GM12878 (cell line): ENCODE measurements at regions not wholly inside any gene's neighbourhood (a gene's known extent, or its start where the extent isn't known, plus 50 kb on each side); places are given as distances from the start of the nearest gene placed in this dataset.

ENCODE experiments used
- ATAC-seq: fragments of 200-7000 bp; cut with Tn5 transposase; 3 replicates; pipeline ENCODE4 v1.9.1; 2020; ENCODE audit warnings: mild to moderate bottlenecking, moderate library complexity
- BruUV-seq: library from RNA; stranded (reverse); fragments of 400-500 nt; replicated peaks from 2 replicates; lab custom pipeline; 2021; lab: Mats Ljungman, UMichigan
- CTCF ChIA-PET: fragments of 300-600 bp; sonication (Branson Sonifier 250); formaldehyde crosslinking; extraction: SDS; loops from one replicate; lab custom pipeline; 2021; ENCODE audit warnings: inconsistent platforms; lab: Yijun Ruan, JAX
- POLR2A ChIA-PET: fragments of 350-600 bp; formaldehyde crosslinking; extraction: SDS; loops from one replicate; lab custom pipeline; 2021; ENCODE audit warnings: inconsistent platforms; lab: Charles Lee
- RAD21 ChIA-PET: fragments of 300-600 bp; sonication (Branson Sonifier 250); formaldehyde crosslinking; loops from one replicate; lab custom pipeline; 2023; ENCODE audit warnings: antibody characterized with exemption; ENCODE audit not compliant: unreplicated experiment; lab: Charles Lee
- SMC1A ChIA-PET: fragments of 300-600 bp; sonication (Branson Sonifier 250); formaldehyde crosslinking; loops from one replicate; lab custom pipeline; 2023; ENCODE audit not compliant: unreplicated experiment, uncharacterized antibody; lab: Charles Lee
- DNase-seq: peaks from one replicate; pipeline ENCODE4 v3.0.0-alpha.2; 2011; ENCODE audit warnings: low read depth, low spot score
- FAIRE-seq: peaks from 3 replicates; lab custom pipeline; 2011; peaks lifted over from hg19 to GRCh38; lab: Jason Lieb, UNC
- H2AFZ ChIP-seq: 2 replicates; pipeline ENCODE4 v1.6.0; 2011; ENCODE audit warnings: low read depth, low read length, control low read depth; ENCODE audit not compliant: control insufficient read depth
- H3K27ac ChIP-seq: 2 replicates; pipeline ENCODE4 v1.5.1; 2011; ENCODE audit warnings: control low read depth; ENCODE audit not compliant: control insufficient read depth, insufficient read depth
- H3K27me3 ChIP-seq, 2 experiments: replicated peaks in 1 of 2; 2 replicates each; pipeline versions ENCODE4 v1.6.0 to v1.6.1; 2011; ENCODE audit warnings: low read length in 1 of 2; ENCODE audit not compliant: control insufficient read depth in 2 of 2, insufficient read depth in 2 of 2
- H3K36me3 ChIP-seq, 2 experiments: 2 replicates each; pipeline ENCODE4 v1.5.1; 2011; ENCODE audit warnings: low read length in 1 of 2; ENCODE audit not compliant: control insufficient read depth in 2 of 2, insufficient read depth in 2 of 2
- H3K4me1 ChIP-seq: 2 replicates; pipeline ENCODE4 v1.6.1; 2011; ENCODE audit warnings: mild to moderate bottlenecking, low read length, moderate library complexity, mixed read lengths; ENCODE audit not compliant: control insufficient read depth, insufficient read depth
- H3K4me2 ChIP-seq: 2 replicates; pipeline ENCODE4 v1.6.0; 2011; ENCODE audit warnings: control low read depth; ENCODE audit not compliant: control insufficient read depth, insufficient read depth
- H3K4me3 ChIP-seq: fragments of 200-600 bp; sonication (generic); 2 replicates; pipeline ENCODE4 v1.5.1; 2016
- H3K79me2 ChIP-seq: 2 replicates; pipeline ENCODE4 v1.6.0; 2011; ENCODE audit warnings: low read length; ENCODE audit not compliant: control insufficient read depth, insufficient read depth
- H3K9ac ChIP-seq: 2 replicates; pipeline ENCODE4 v1.8.0; 2011; ENCODE audit warnings: low read length, control low read depth, mixed read lengths; ENCODE audit not compliant: control insufficient read depth, insufficient read depth
- H3K9me3 ChIP-seq: replicated peaks from 3 replicates; pipeline ENCODE4 v1.5.1; 2011; ENCODE audit warnings: mild to moderate bottlenecking, low read length; ENCODE audit not compliant: control insufficient read depth, insufficient read depth
- H4K20me1 ChIP-seq: 2 replicates; pipeline ENCODE4 v1.6.0; 2011; ENCODE audit not compliant: control insufficient read depth, insufficient read depth
- CREB1 ChIP-seq: IDR thresholded peaks from 2 replicates; pipeline ENCODE4 v1.6.1; 2012; ENCODE audit warnings: low read depth, mild to moderate bottlenecking, inconsistent platforms
- EGR1 ChIP-seq, 2 experiments: IDR thresholded peaks; 1 replicate in 1 of 2; 2 replicates in 1 of 2; pipeline ENCODE4 v1.6.1; 2011 to 2012; ENCODE audit warnings: low read depth in 2 of 2, low read length in 2 of 2, borderline replicate concordance in 1 of 2, mild to moderate bottlenecking in 1 of 2, moderate library complexity in 1 of 2
- FOS ChIP-seq: IDR thresholded peaks from 3 replicates; pipeline ENCODE4 v1.6.1; 2011; ENCODE audit warnings: borderline replicate concordance; ENCODE audit not compliant: insufficient read length; ENCODE audit errors: extremely low read depth
- FOXK2 ChIP-seq: fragments of 450-650 bp; IDR thresholded peaks from 2 replicates; pipeline ENCODE4 v1.6.1; 2017; ENCODE audit warnings: mild to moderate bottlenecking, moderate library complexity
- RAD21 ChIP-seq: IDR thresholded peaks from 2 replicates; pipeline ENCODE4 v1.6.1; 2011; ENCODE audit warnings: mild to moderate bottlenecking, low read depth, low read length, moderate library complexity; ENCODE audit not compliant: insufficient read depth
- SMARCA5 ChIP-seq: fragments of 450-650 bp; IDR thresholded peaks from 2 replicates; pipeline ENCODE4 v1.6.1; 2017; ENCODE audit warnings: mild to moderate bottlenecking
- SMC3 ChIP-seq: IDR thresholded peaks from 2 replicates; pipeline ENCODE4 v1.6.1; 2011; ENCODE audit warnings: low read length, improper control_type of control experiment, borderline replicate concordance
- TCF12 ChIP-seq: IDR thresholded peaks from 2 replicates; pipeline ENCODE4 v1.6.1; 2011; ENCODE audit warnings: low read depth, mild to moderate bottlenecking, low read length
- ZNF274 ChIP-seq: IDR thresholded peaks from one replicate; pipeline ENCODE4 v1.8.0; 2011; ENCODE audit not compliant: insufficient read length, insufficient read depth
- WGBS: methylation state at CpG from one replicate; pipeline ENCODE4 v1.1.6; 2016; ENCODE audit warnings: low lambda C conversion rate; ENCODE audit not compliant: insufficient replicate concordance, insufficient coverage; ENCODE audit errors: missing lambda C conversion rate; 5-methylcytosine and 5-hydroxymethylcytosine counted together
- in situ Hi-C: fragments of 300-500 bp; cut with MboI; formaldehyde crosslinking; loops from 9 replicates; pipeline ENCODE4 v1.14.3; 2018; ENCODE audit warnings: mixed read lengths
- intact Hi-C: fragments of 100-400 bp; cut with micrococcal nuclease; formaldehyde crosslinking; loops from one replicate; pipeline ENCODE4 v1.14.2; 2022; ENCODE audit not compliant: unreplicated experiment
- TF ChIP-seq, protein P1 (sequence below): fragments of 150-350 bp; IDR thresholded peaks from 2 replicates; pipeline ENCODE4 v1.6.1; 2014; ENCODE audit warnings: mild to moderate bottlenecking, low read depth, low read length

DNA sequence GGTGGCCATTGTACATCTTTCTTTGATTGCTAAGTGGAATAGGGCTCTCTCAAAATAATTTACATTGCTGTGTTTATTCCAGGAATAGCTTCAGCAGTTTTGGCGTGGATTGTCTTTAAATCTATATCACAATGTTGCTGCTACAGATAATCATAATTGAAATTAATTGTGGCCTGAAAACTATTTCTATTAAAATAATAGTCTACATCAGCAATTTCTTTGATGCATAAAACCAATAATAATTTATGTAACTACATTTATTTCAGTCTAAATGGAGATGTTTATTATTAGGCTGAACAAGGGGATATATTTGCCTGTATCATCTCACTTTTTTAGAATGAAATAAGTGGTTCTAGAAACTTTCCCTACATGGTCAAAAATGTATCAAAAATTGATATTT lies 456.0 kb upstream of the CTNND2 start:
- SMC1A ChIA-PET, result no interaction called here
- intact Hi-C loops (no loop called here), in situ Hi-C loops (no loop called here)
- TF ChIP-seq RAD21, result no peak
- TF ChIP-seq SMARCA5, result no peak
- no peak for TF ChIP-seq SMC3
- TF ChIP-seq TCF12, result no peak
- TF ChIP-seq FOS, result no peak
- no peak for TF ChIP-seq FOXK2
- Histone ChIP-seq H4K20me1 (no peaks in the 10 kb centered on the region), H3K4me1 (no peaks in the 10 kb centered on the region), H3K9ac (no peak overlapping the region), H3K27ac (no peak overlapping the region), H2AFZ (no peak overlapping the region), H3K4me2 (no peak overlapping the region), H3K79me2 (no peaks in the 10 kb centered on the region), H3K27me3 (no peaks in the 10 kb centered on the region), H3K9me3 (no peaks in the 10 kb centered on the region), H3K4me3 (no peak overlapping the region), H3K36me3 (no peaks in the 10 kb centered on the region)
- ATAC-seq, result no peak
- 79% methylated on average over 1 of the region's 1 CpG for WGBS
- CTCF ChIA-PET, result no interaction called here
- no TSS peak for BruUV-seq
- DNase-seq, result no peak
- POLR2A ChIA-PET, result no interaction called here
- no peak for FAIRE-seq
- RAD21 ChIA-PET, result no interaction called here

DNA sequence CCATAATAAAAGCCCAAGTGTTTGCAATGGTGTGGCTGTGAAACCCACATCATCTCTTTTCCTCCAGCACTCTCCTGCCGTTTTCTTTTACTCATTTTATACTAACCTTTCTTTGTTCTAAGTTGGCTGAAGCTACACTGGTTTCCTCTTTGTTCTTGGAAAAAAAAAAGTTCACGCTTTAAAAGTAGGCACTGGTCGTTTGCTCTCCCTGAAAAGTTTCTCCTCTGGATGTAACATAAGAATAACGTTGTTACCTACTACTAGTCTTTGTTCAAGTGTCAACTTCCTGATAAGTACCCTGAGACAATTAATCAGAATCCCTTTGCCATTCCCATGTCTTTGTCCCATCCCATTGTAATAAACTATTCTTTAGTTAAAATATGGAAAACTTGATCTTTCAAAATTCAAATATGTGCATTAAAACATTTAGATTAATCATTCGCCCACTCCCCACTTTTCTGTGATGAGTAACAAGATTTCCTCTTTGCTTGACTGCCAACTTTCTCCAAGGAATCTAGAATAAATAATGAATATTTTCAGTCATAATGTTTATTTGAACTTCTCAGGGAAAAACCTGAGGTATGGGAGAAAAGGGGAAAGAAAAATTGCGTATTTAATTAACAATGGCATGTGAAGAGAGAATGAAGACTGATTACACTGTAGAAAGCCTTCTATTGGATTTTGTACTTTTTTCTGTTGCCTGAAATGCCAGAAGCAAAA lies 454.3 kb upstream of the CTNND2 start:
- Histone ChIP-seq H3K4me2 (no peak overlapping the region), H4K20me1 (no peaks in the 10 kb centered on the region), H3K27me3 (no peaks in the 10 kb centered on the region), H2AFZ (no peak overlapping the region), H3K4me1 (no peaks in the 10 kb centered on the region), H3K79me2 (no peaks in the 10 kb centered on the region), H3K9me3 (no peaks in the 10 kb centered on the region), H3K4me3 (no peak overlapping the region), H3K9ac (no peak overlapping the region), H3K36me3 (no peaks in the 10 kb centered on the region), H3K27ac (no peak overlapping the region)
- no peak for ATAC-seq
- no peak for DNase-seq
- TF ChIP-seq CREB1 (no peak), ZNF274 (no peak), EGR1 (IDR thresholded peaks at IDR 0.05; ENCODE audit: borderline replicate concordance in 1 of 2, low read depth in 2 of 2, low read length in 2 of 2) (no peak)
- TF ChIP-seq, protein P1, sequence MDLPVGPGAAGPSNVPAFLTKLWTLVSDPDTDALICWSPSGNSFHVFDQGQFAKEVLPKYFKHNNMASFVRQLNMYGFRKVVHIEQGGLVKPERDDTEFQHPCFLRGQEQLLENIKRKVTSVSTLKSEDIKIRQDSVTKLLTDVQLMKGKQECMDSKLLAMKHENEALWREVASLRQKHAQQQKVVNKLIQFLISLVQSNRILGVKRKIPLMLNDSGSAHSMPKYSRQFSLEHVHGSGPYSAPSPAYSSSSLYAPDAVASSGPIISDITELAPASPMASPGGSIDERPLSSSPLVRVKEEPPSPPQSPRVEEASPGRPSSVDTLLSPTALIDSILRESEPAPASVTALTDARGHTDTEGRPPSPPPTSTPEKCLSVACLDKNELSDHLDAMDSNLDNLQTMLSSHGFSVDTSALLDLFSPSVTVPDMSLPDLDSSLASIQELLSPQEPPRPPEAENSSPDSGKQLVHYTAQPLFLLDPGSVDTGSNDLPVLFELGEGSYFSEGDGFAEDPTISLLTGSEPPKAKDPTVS, result no peak
- in situ Hi-C loops, result no loop called here
- ChIA-PET RAD21 (no interaction called here), SMC1A (no interaction called here), POLR2A (no interaction called here), CTCF (no interaction called here)
- WGBS, result 14% methylated on average over 6 of the region's 6 CpGs
- FAIRE-seq, result no peak
- BruUV-seq, result no TSS peak
- intact Hi-C loops, result no loop called here
